Ascending aorta (tissue), 2 donors: ENCODE measurements at regions not wholly inside any gene's neighbourhood (a gene's known extent, or its start where the extent isn't known, plus 50 kb on each side); places are given as distances from the start of the nearest gene placed in this dataset.

Source experiments
- DNase-seq, 2 donors: peaks; one replicate each; pipeline ENCODE4 v3.0.0-alpha.2; 2019; ENCODE audit warnings: low spot score in 2 of 2
- H3K27ac ChIP-seq, 2 donors: fragments of 200-600 bp; sonication (generic); one replicate each; pipeline ENCODE4 v1.5.1; 2016 to 2017; ENCODE audit warnings: mild to moderate bottlenecking in 1 of 2
- H3K27me3 ChIP-seq: fragments of 200-600 bp; sonication (generic); one replicate; pipeline ENCODE4 v1.5.1; 2017
- H3K36me3 ChIP-seq, 2 donors: fragments of 200-600 bp; sonication (generic); one replicate each; pipeline ENCODE4 v1.5.1; 2016
- H3K4me1 ChIP-seq, 2 donors: fragments of 200-600 bp; sonication (generic); one replicate each; pipeline ENCODE4 v1.5.1; 2016 to 2017; ENCODE audit warnings: mild to moderate bottlenecking in 1 of 2
- H3K4me3 ChIP-seq, 2 donors: fragments of 200-600 bp; sonication (generic); one replicate each; pipeline ENCODE4 v1.5.1; 2016 to 2017; ENCODE audit warnings: mild to moderate bottlenecking in 1 of 2
- H3K9me3 ChIP-seq, 2 donors: fragments of 200-600 bp; sonication (generic); one replicate each; pipeline ENCODE4 v1.5.1; 2016
- CTCF ChIP-seq, 3 experiments: fragments of 200-600 bp in 2 of 3; fragments of 450-650 bp in 1 of 3; sonication (generic) in 2 of 3; IDR thresholded peaks; one replicate each; pipeline ENCODE4 v1.5.1; 2016 to 2019; ENCODE audit warnings: antibody characterized with exemption in 3 of 3, mild to moderate bottlenecking in 1 of 3, moderate library complexity in 1 of 3
- intact Hi-C: fragments of 100-400 bp; cut with DNase I; formaldehyde crosslinking; loops from one replicate; pipeline ENCODE4 v1.15.1; 2023

DNA sequence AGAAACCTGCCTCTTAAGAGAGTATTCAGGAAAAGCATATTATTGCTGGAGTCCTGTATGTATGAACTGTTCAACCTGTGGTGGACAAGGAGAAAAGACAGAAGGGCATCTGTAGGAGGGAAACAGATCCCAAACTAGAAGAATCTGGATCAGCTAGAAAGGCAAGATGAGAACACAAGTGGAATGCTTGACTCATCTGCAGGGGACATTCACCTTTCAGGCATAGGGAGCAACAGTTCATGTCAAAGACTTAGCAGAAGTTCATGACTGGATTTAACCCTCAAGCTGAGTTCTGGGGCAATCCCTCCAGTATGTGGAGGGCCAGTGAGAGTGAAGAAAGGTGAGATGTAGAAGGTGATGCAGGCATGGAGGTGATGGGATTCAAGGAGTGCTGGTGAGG is 135.9 kb upstream of the DYNLRB2 start:
- H3K9me3 ChIP-seq = no peaks in the 10 kb centered on the region
- no peaks in the 10 kb centered on the region for H3K36me3 ChIP-seq
- no peak for TF ChIP-seq CTCF (IDR thresholded peaks at IDR 0.05)
- H3K27me3 ChIP-seq = no peaks in the 10 kb centered on the region
- no peak overlapping the region for H3K4me3 ChIP-seq
- no peak for DNase-seq
- H3K4me1 ChIP-seq = no peaks in the 10 kb centered on the region
- intact Hi-C loops = no loop called here
- no peak overlapping the region for H3K27ac ChIP-seq

DNA sequence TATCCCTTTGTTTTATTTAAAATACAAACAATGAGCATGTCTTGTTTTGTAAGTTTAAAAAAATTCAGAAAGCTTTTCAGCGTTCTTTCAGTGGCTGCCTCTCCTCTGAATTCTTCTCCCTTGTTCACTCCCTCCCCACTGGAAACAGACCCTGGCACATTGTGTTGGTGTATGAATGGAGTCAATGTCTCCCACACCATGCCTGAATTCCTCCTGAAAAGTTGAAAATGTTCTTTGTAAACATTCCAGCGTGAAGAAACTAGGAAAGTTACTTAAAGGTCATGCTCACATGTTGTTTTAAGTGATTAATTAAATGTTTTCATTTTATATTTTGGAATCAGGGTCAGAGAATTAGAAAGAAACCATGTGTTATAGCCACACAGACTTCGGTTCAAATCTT is 136.9 kb upstream of the DYNLRB2 start:
- TF ChIP-seq CTCF (IDR thresholded peaks at IDR 0.05) = no peak

GRCh38 chr16:80390871-80391489 is 149.8 kb upstream of the DYNLRB2 start:
- intact Hi-C loops = no loop called here

More for the DNA sequence above, 136.9 kb upstream of the DYNLRB2 start:
- H3K27ac ChIP-seq = no peak overlapping the region
- intact Hi-C loops = no loop called here
- no peak overlapping the region for H3K4me3 ChIP-seq
- no peaks in the 10 kb centered on the region for H3K27me3 ChIP-seq
- no peaks in the 10 kb centered on the region for H3K9me3 ChIP-seq
- no peaks in the 10 kb centered on the region for H3K4me1 ChIP-seq
- no peaks in the 10 kb centered on the region for H3K36me3 ChIP-seq
- DNase-seq = no peak

DNA sequence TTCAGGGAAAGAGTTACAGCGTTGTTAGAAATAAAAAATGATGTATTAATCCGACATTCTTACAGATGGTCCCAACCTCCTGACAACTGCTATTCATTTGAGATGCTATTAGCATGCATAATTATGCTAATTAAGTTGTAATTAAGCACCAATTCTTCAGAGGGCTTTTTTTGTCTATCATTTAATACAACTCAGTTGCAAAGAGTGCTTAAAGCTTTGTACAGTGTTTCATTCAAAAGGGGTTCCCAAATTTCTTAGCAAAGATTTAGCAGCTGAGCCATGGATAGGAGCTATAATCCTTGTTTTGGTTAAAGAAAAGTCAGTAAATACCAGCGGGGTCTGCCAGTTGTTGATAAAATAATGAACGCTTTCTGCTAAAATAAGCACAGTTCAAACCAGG is 150.7 kb upstream of the DYNLRB2 start:
- DNase-seq = no peak
- no peak overlapping the region for H3K4me3 ChIP-seq
- H3K9me3 ChIP-seq = no peaks in the 10 kb centered on the region
- H3K36me3 ChIP-seq = no peaks in the 10 kb centered on the region
- no peak overlapping the region for H3K27ac ChIP-seq
- H3K27me3 ChIP-seq = no peaks in the 10 kb centered on the region
- intact Hi-C loops = no loop called here
- no peak for TF ChIP-seq CTCF (IDR thresholded peaks at IDR 0.05)
- H3K4me1 ChIP-seq = no peaks in the 10 kb centered on the region

More at GRCh38 chr16:80390871-80391489, 149.8 kb upstream of the DYNLRB2 start:
- no peak for TF ChIP-seq CTCF (IDR thresholded peaks at IDR 0.05)
- Histone ChIP-seq H3K27me3 (no peaks in the 10 kb centered on the region), H3K27ac (no peak overlapping the region), H3K9me3 (no peaks in the 10 kb centered on the region), H3K4me1 (no peaks in the 10 kb centered on the region), H3K36me3 (no peaks in the 10 kb centered on the region), H3K4me3 (no peak overlapping the region)
- no peak for DNase-seq

DNA sequence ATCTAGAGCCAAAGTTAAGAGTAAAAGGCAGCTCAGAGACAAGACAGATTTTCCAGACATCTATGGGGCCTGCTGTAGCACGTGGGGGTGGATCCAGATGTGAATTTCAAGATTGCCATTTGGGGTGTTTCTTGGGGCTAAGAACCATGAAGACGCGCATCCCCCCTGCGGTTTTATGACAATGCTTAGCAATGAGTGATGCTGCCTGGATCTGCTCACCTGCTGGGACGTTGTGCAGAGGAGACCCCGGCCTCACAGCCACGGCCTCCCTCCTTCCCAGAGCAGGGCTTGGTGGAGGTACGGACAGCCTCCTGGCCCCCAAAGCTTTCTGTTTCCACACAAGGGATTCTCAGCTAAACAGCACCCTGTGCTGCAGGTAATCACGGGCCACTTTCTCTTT is 151.5 kb upstream of the DYNLRB2 start:
- Histone ChIP-seq H3K4me3 (no peak overlapping the region), H3K27ac (no peak overlapping the region), H3K9me3 (no peaks in the 10 kb centered on the region), H3K27me3 (no peaks in the 10 kb centered on the region), H3K4me1 (no peaks in the 10 kb centered on the region), H3K36me3 (no peaks in the 10 kb centered on the region)
- no peak for DNase-seq
- intact Hi-C loops = no loop called here
- TF ChIP-seq CTCF (IDR thresholded peaks at IDR 0.05) = no peak
